SK-N-SH treated with all-trans-retinoic acid at 6 μM for 48 hours (cell line): ENCODE measurements at regions not wholly inside any gene's neighbourhood (a gene's known extent, or its start where the extent isn't known, plus 50 kb on each side); places are given as distances from the start of the nearest gene placed in this dataset.

Source experiments
- ATAC-seq: fragments of 200-7000 bp; cut with Tn5 transposase; 3 replicates; pipeline ENCODE4 v1.9.1; 2020; ENCODE audit warnings: mild to moderate bottlenecking, moderate library complexity
- BACH2 ChIP-seq: fragments of 250-450 bp; sonication (Bioruptor Pico); IDR thresholded peaks from 2 replicates; pipeline ENCODE4 v1.9.0; 2021; ENCODE audit warnings: mild to moderate bottlenecking, borderline replicate concordance
- CREB5 ChIP-seq: fragments of 250-450 bp; sonication (Bioruptor Pico); IDR thresholded peaks from 2 replicates; pipeline ENCODE4 v1.5.1; 2020; ENCODE audit warnings: low read depth, mild to moderate bottlenecking, moderate library complexity
- CSDC2 ChIP-seq: fragments of 250-450 bp; sonication (Bioruptor Pico); IDR thresholded peaks from 2 replicates; pipeline ENCODE4 v1.5.0; 2020; ENCODE audit warnings: mild to moderate bottlenecking, moderate library complexity
- CSRNP3 ChIP-seq: fragments of 250-450 bp; sonication (Bioruptor Pico); IDR thresholded peaks from 2 replicates; pipeline ENCODE4 v1.5.1; 2021; ENCODE audit warnings: mild to moderate bottlenecking, moderate library complexity
- ESRRG ChIP-seq: fragments of 250-450 bp; sonication (Bioruptor Pico); IDR thresholded peaks from 2 replicates; pipeline ENCODE4 v1.6.1; 2021; ENCODE audit warnings: mild to moderate bottlenecking
- GLIS3 ChIP-seq: fragments of 250-450 bp; sonication (Bioruptor Pico); IDR thresholded peaks from 2 replicates; pipeline ENCODE4 v1.5.0; 2020; ENCODE audit warnings: mild to moderate bottlenecking, moderate library complexity
- PATZ1 ChIP-seq: fragments of 250-450 bp; sonication (Bioruptor Pico); IDR thresholded peaks from 2 replicates; pipeline ENCODE4 v1.8.0; 2020; ENCODE audit warnings: mild to moderate bottlenecking, moderate library complexity, borderline replicate concordance
- PPARA ChIP-seq: fragments of 250-450 bp; sonication (Bioruptor Pico); IDR thresholded peaks from 2 replicates; pipeline ENCODE4 v1.5.0; 2020; ENCODE audit warnings: mild to moderate bottlenecking, borderline replicate concordance
- RARB ChIP-seq: fragments of 250-450 bp; sonication (Bioruptor Pico); IDR thresholded peaks from 2 replicates; pipeline ENCODE4 v1.8.0; 2021; ENCODE audit warnings: mild to moderate bottlenecking, moderate library complexity
- SNAI2 ChIP-seq: fragments of 250-450 bp; sonication (Bioruptor Pico); IDR thresholded peaks from 2 replicates; pipeline ENCODE4 v1.5.0; 2020; ENCODE audit warnings: mild to moderate bottlenecking, moderate library complexity
- TCF4 ChIP-seq: fragments of 250-450 bp; sonication (Bioruptor Pico); IDR thresholded peaks from 2 replicates; pipeline ENCODE4 v1.8.0; 2021; ENCODE audit warnings: mild to moderate bottlenecking, moderate library complexity, borderline replicate concordance
- TOX ChIP-seq: fragments of 250-450 bp; sonication (Bioruptor Pico); IDR thresholded peaks from 2 replicates; pipeline ENCODE4 v1.8.0; 2021; ENCODE audit warnings: mild to moderate bottlenecking, moderate library complexity, borderline replicate concordance
- ZC3H10 ChIP-seq: fragments of 250-450 bp; sonication (Bioruptor Pico); IDR thresholded peaks from 2 replicates; pipeline ENCODE4 v1.5.1; 2021; ENCODE audit warnings: mild to moderate bottlenecking, moderate library complexity
- ZFP3 ChIP-seq: fragments of 250-450 bp; sonication (Bioruptor Pico); IDR thresholded peaks from 2 replicates; pipeline ENCODE4 v1.5.0; 2020; ENCODE audit warnings: mild to moderate bottlenecking, moderate library complexity
- ZNF565 ChIP-seq: fragments of 450-650 bp; formaldehyde crosslinking; conservative IDR thresholded peaks from 2 replicates; pipeline ENCODE4 v1.5.0; 2020; ENCODE audit warnings: low read depth, mild to moderate bottlenecking, moderate library complexity
- ZNF70 ChIP-seq: fragments of 450-650 bp; formaldehyde crosslinking; IDR thresholded peaks from 2 replicates; pipeline ENCODE4 v1.5.0; 2020; ENCODE audit warnings: mild to moderate bottlenecking, moderate library complexity
- ZNF8 ChIP-seq: fragments of 450-650 bp; formaldehyde crosslinking; IDR thresholded peaks from 2 replicates; pipeline ENCODE4 v1.5.0; 2020; ENCODE audit warnings: mild to moderate bottlenecking, moderate library complexity
- TF ChIP-seq, protein P1 (sequence below): fragments of 250-450 bp; sonication (Bioruptor Pico); IDR thresholded peaks from 2 replicates; pipeline ENCODE4 v1.8.0; 2021; ENCODE audit warnings: low read depth, mild to moderate bottlenecking, moderate library complexity, borderline replicate concordance

DNA sequence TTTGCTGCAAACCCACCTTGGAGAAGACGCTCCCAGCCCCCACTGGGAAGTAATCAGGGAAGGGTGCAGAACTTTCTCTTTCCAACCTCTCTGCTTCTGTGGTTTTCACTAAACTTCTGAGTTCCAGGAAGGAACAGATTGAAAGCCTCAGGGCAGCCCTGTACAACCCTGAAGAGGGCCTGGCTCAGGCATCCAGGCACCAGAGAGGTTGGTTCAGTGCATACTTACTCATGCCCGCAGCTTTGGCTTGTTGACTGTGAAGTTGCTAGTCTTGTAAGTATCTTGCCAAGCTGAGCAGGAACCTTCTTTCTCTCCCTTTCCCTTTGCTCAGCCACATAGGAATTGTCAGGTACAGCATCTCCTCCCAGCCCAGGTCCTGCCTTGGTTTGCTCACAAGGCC lies 272.2 kb upstream of the FOXQ1 start:
- no peak for ATAC-seq
- TF ChIP-seq, protein P1, sequence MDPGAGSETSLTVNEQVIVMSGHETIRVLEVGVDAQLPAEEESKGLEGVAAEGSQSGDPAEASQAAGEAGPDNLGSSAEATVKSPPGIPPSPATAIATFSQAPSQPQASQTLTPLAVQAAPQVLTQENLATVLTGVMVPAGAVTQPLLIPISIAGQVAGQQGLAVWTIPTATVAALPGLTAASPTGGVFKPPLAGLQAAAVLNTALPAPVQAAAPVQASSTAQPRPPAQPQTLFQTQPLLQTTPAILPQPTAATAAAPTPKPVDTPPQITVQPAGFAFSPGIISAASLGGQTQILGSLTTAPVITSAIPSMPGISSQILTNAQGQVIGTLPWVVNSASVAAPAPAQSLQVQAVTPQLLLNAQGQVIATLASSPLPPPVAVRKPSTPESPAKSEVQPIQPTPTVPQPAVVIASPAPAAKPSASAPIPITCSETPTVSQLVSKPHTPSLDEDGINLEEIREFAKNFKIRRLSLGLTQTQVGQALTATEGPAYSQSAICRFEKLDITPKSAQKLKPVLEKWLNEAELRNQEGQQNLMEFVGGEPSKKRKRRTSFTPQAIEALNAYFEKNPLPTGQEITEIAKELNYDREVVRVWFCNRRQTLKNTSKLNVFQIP, result no peak
- TF ChIP-seq TOX (CRISPR knock-in tag) (no peak), ZNF8 (CRISPR knock-in tag) (no peak), RARB (CRISPR knock-in tag) (no peak), ZC3H10 (CRISPR knock-in tag) (no peak), PPARA (CRISPR knock-in tag) (no peak), ZNF70 (no peak), CREB5 (CRISPR knock-in tag) (no peak), CSRNP3 (CRISPR knock-in tag) (no peak), GLIS3 (CRISPR knock-in tag) (no peak), TCF4 (CRISPR knock-in tag) (no peak), PATZ1 (CRISPR knock-in tag) (no peak), ZNF565 (CRISPR knock-in tag) (no peak), CSDC2 (CRISPR knock-in tag) (no peak), ZFP3 (CRISPR knock-in tag) (no peak), BACH2 (no peak)

- ATAC-seq, result no peak
- no peak for TF ChIP-seq CSRNP3 (CRISPR knock-in tag)
- no peak for TF ChIP-seq SNAI2
- no peak for TF ChIP-seq CSDC2 (CRISPR knock-in tag)
- no peak for TF ChIP-seq PATZ1 (CRISPR knock-in tag)
These were observed 272.7 kb upstream of the FOXQ1 start for GRCh38 chr6:1039191-1039590.

DNA sequence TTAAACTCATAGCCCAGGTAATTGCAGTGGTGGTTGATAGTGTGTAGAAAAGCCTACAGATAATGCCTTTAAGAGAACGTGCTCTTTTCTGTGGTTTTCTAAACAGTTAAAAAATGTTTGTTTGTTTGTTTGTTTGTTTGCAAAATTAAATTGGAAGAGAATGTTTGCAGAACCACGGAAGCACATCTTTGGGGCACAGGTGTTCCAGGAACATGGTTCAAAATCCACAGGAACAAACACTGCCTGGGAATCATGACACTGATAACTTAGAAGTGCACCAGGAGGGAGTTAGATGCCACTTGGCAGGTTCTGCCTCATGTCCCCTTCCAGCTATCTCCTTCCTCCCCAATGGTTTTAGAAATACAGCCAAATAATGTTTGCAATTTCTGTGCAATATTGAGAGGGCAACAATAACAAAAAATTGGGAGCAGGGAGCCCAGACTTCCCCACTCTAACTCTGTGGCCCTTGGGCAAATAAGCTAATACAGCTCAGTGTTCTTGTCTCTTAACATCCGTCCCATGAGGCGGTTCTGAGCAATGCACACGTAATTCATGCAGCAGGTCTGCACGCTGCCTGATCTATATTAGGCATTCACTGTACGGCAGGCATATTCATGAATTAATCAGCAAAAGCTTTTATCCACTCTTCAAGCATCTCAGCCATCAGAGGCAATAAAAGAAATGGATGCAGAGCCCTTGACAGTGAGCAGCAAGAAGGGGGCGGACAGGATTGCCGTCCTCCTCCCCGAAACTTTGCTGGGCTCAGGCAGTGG lies 274.3 kb upstream of the FOXQ1 start:
- no peak for ATAC-seq
- TF ChIP-seq ZNF70 (no peak), BACH2 (no peak), ESRRG (CRISPR knock-in tag) (no peak), CSDC2 (CRISPR knock-in tag) (no peak), ZNF8 (CRISPR knock-in tag) (no peak)
- TF ChIP-seq, protein P1, result no peak
